K562 (cell line): ENCODE measurements at regions not wholly inside any gene's neighbourhood (a gene's known extent, or its start where the extent isn't known, plus 50 kb on each side); places are given as distances from the start of the nearest gene placed in this dataset.

Source experiments
- ATAC-seq: fragments of 200-7000 bp; cut with Tn5 transposase; 3 replicates; pipeline ENCODE4 v1.9.1; 2020; ENCODE audit warnings: moderate library complexity
- BruUV-seq: library from RNA; stranded (reverse); fragments of 400-500 nt; replicated peaks from 2 replicates; lab custom pipeline; 2021; lab: Mats Ljungman, UMichigan
- CTCF ChIA-PET: fragments of 300-600 bp; formaldehyde crosslinking; extraction: SDS; loops from one replicate; lab custom pipeline; 2021; ENCODE audit warnings: low intra/inter-chr PET ratio; lab: Yijun Ruan, JAX
- POLR2A ChIA-PET: fragments of 300-600, 350-650 bp; sonication (Branson Sonifier 250); formaldehyde crosslinking; extraction: SDS; loops from one replicate; lab custom pipeline; 2021; ENCODE audit warnings: antibody characterized with exemption, inconsistent platforms; lab: Yijun Ruan, JAX
- DNase-seq, 4 experiments: peaks; one replicate each; pipeline versions ENCODE4 v3.0.0 to v3.0.0-alpha.2; 2011 to 2018; ENCODE audit warnings: low spot score in 3 of 4, mixed read lengths in 3 of 4; ENCODE audit errors: extremely low read depth in 1 of 4
- FAIRE-seq: peaks from 2 replicates; lab custom pipeline; 2011; peaks lifted over from hg19 to GRCh38; lab: Jason Lieb, UNC
- H2AFZ ChIP-seq: 2 replicates; pipeline ENCODE4 v1.6.0; 2011; ENCODE audit warnings: low read depth, low read length, control low read depth, inconsistent platforms
- H3K27ac ChIP-seq: fragments of 200-600 bp; 3 replicates; pipeline ENCODE4 v1.8.0; 2011; ENCODE audit warnings: low read depth, mild to moderate bottlenecking, control low read depth, inconsistent platforms, low read length, moderate library complexity, mixed read lengths; ENCODE audit errors: extremely low read depth
- H3K27me3 ChIP-seq, 2 experiments: fragments of 300-600 bp in 1 of 2; 2 replicates in 1 of 2; 3 replicates in 1 of 2; pipeline versions ENCODE4 v1.6.0 to v1.8.0; 2011; ENCODE audit warnings: inconsistent platforms in 2 of 2, low read length in 2 of 2, mild to moderate bottlenecking in 1 of 2, mixed read lengths in 1 of 2, moderate library complexity in 1 of 2; ENCODE audit not compliant: control insufficient read depth in 2 of 2, insufficient read depth in 2 of 2
- H3K36me3 ChIP-seq: fragments of 300-600 bp; 3 replicates; pipeline ENCODE4 v1.8.0; 2011; ENCODE audit warnings: mild to moderate bottlenecking, low read length, inconsistent platforms; ENCODE audit not compliant: control insufficient read depth, insufficient read depth
- H3K4me1 ChIP-seq, 2 experiments: fragments of 200-600 bp in 1 of 2; replicated peaks in 1 of 2; 2 replicates in 1 of 2; 3 replicates in 1 of 2; pipeline versions ENCODE4 v1.5.1 to v1.8.0; 2011; ENCODE audit warnings: inconsistent platforms in 2 of 2, low read length in 2 of 2, mild to moderate bottlenecking in 1 of 2, mixed read lengths in 1 of 2, moderate library complexity in 1 of 2; ENCODE audit not compliant: control insufficient read depth in 2 of 2, insufficient read depth in 2 of 2
- H3K4me2 ChIP-seq: 2 replicates; pipeline ENCODE4 v1.6.1; 2011; ENCODE audit warnings: low read length, control low read depth, inconsistent platforms, mixed read lengths; ENCODE audit not compliant: insufficient read depth
- H3K4me3 ChIP-seq: fragments of 200-600 bp; sonication (generic), shearing (Covaris generic); 2 replicates; pipeline ENCODE4 v1.5.1; 2016; ENCODE audit warnings: control low read depth, inconsistent platforms
- H3K79me2 ChIP-seq: fragments of 200-600 bp; 3 replicates; pipeline ENCODE4 v1.8.0; 2011; ENCODE audit warnings: low read length, inconsistent platforms; ENCODE audit not compliant: control insufficient read depth, insufficient read depth
- H3K9ac ChIP-seq, 2 experiments: 2 replicates each; pipeline versions ENCODE4 v1.6.0 to v1.6.1; 2011; ENCODE audit warnings: low read depth in 2 of 2, low read length in 2 of 2, control low read depth in 1 of 2, inconsistent platforms in 1 of 2, mild to moderate bottlenecking in 1 of 2, mixed read lengths in 1 of 2; ENCODE audit not compliant: insufficient read depth in 1 of 2
- H3K9me1 ChIP-seq: one replicate; pipeline ENCODE4 v1.6.0; 2011; ENCODE audit warnings: inconsistent platforms, mild to moderate bottlenecking, low read length, moderate library complexity; ENCODE audit not compliant: control insufficient read depth, insufficient read depth
- H3K9me3 ChIP-seq: replicated peaks from 2 replicates; pipeline ENCODE4 v1.5.1; 2011; ENCODE audit warnings: low read depth, low read length, inconsistent platforms; ENCODE audit not compliant: control insufficient read depth, insufficient read depth
- H4K20me1 ChIP-seq: replicated peaks from 2 replicates; pipeline ENCODE4 v1.6.1; 2011; ENCODE audit warnings: low read length, inconsistent platforms, mixed read lengths; ENCODE audit not compliant: control insufficient read depth, insufficient read depth
- C11orf30 ChIP-seq: fragments of 450-650 bp; IDR thresholded peaks from 2 replicates; pipeline ENCODE4 v1.6.1; 2016; ENCODE audit warnings: low read depth, mild to moderate bottlenecking
- CREM ChIP-seq: IDR thresholded peaks from 2 replicates; pipeline ENCODE4 v1.6.1; 2014; ENCODE audit warnings: antibody characterized with exemption, low read depth
- FOXJ3 ChIP-seq: sonication (generic); formaldehyde crosslinking; IDR thresholded peaks from 2 replicates; pipeline ENCODE4 v1.4.0; 2020; ENCODE audit warnings: mild to moderate bottlenecking, missing genetic modification reagents
- LARP7 ChIP-seq: fragments of 450-650 bp; IDR thresholded peaks from 2 replicates; pipeline ENCODE4 v1.6.1; 2016
- RAD51 ChIP-seq: fragments of 450-650 bp; IDR thresholded peaks from 2 replicates; pipeline ENCODE4 v1.7.1; 2016; ENCODE audit warnings: low read depth, mild to moderate bottlenecking, borderline replicate concordance
- RBM34 ChIP-seq: fragments of 200-400 bp; formaldehyde crosslinking; IDR thresholded peaks from 2 replicates; pipeline ENCODE4 v1.6.1; 2018; ENCODE audit warnings: low read length, borderline replicate concordance; ENCODE audit not compliant: insufficient read depth
- SMAD3 ChIP-seq: fragments of 450-650 bp; formaldehyde crosslinking; conservative IDR thresholded peaks from 2 replicates; pipeline ENCODE4 v1.4.0; 2020; ENCODE audit warnings: mild to moderate bottlenecking
- SMARCE1 ChIP-seq: fragments of 450-650 bp; IDR thresholded peaks from 2 replicates; pipeline ENCODE4 v1.7.1; 2016; ENCODE audit warnings: mild to moderate bottlenecking
- SP2 ChIP-seq: IDR thresholded peaks from 2 replicates; pipeline ENCODE4 v1.6.1; 2011; ENCODE audit warnings: mild to moderate bottlenecking, low read depth, low read length, moderate library complexity; ENCODE audit not compliant: poor library complexity, severe bottlenecking; ENCODE audit errors: extremely low read depth
- TAL1 ChIP-seq: fragments of 450-650 bp; IDR thresholded peaks from 2 replicates; pipeline ENCODE4 v1.6.1; 2016; ENCODE audit warnings: mild to moderate bottlenecking
- TCF3 ChIP-seq: sonication (generic); formaldehyde crosslinking; IDR thresholded peaks from 2 replicates; pipeline ENCODE4 v1.4.0; 2020; ENCODE audit warnings: mild to moderate bottlenecking, missing genetic modification reagents
- TEAD1 ChIP-seq, 2 experiments: fragments of 450-650 bp in 1 of 2; sonication (generic) in 1 of 2; formaldehyde crosslinking; IDR thresholded peaks; 2 replicates each; pipeline versions ENCODE4 v1.4.0 to v1.8.0; 2020 to 2022; ENCODE audit warnings: mild to moderate bottlenecking in 2 of 2, missing genetic modification reagents in 1 of 2
- TGIF2 ChIP-seq: sonication (generic); formaldehyde crosslinking; IDR thresholded peaks from 2 replicates; pipeline ENCODE4 v1.8.1; 2022; ENCODE audit warnings: mild to moderate bottlenecking, missing genetic modification reagents, moderate library complexity
- ZNF57 ChIP-seq: fragments of 450-650 bp; formaldehyde crosslinking; IDR thresholded peaks from 2 replicates; pipeline ENCODE4 v1.4.0; 2020; ENCODE audit warnings: mild to moderate bottlenecking, moderate library complexity
- WGBS: fragments of 100-300 bp; shearing (Covaris generic); methylation state at CpG from one replicate; pipeline ENCODE4 v1.1.6; 2016; ENCODE audit warnings: low coverage, mixed read lengths; ENCODE audit not compliant: insufficient coverage; ENCODE audit errors: missing lambda C conversion rate; 5-methylcytosine and 5-hydroxymethylcytosine counted together
- in situ Hi-C: fragments of 300-500 bp; cut with MboI; formaldehyde crosslinking; loops from 4 replicates; pipeline ENCODE4 v1.15.0; 2018; ENCODE audit warnings: inconsistent platforms, mixed read lengths
- intact Hi-C: fragments of 100-400 bp; cut with micrococcal nuclease; formaldehyde crosslinking; loops from 2 replicates; pipeline ENCODE4 v1.14.2; 2022
- TF ChIP-seq, protein P1 (sequence below): IDR thresholded peaks from 2 replicates; pipeline ENCODE4 v1.6.1; 2011; ENCODE audit warnings: borderline replicate concordance, low read depth, mild to moderate bottlenecking, moderate library complexity, low read length; ENCODE audit not compliant: insufficient read depth, poor library complexity, severe bottlenecking

GRCh38 chr6:126747728-126748540 lies 370.5 kb upstream of the RSPO3 start:
- in situ Hi-C loops (no loop called here), intact Hi-C loops (no loop called here)
- ATAC-seq: no peak
- no peaks in the 10 kb centered on the region for H3K4me1 ChIP-seq
- POLR2A ChIA-PET: interaction anchor here (0.6 kb wide), 1 partner anchor 139 kb away, joined by 3 read pairs; no protein-coding TSS in a partner anchor
- H3K79me2 ChIP-seq: no peaks in the 10 kb centered on the region
- no peaks in the 10 kb centered on the region for H3K9me1 ChIP-seq
- H3K4me3 ChIP-seq: no peak overlapping the region
- H3K36me3 ChIP-seq: no peaks in the 10 kb centered on the region
- H3K27ac ChIP-seq: no peak overlapping the region
- no peaks in the 10 kb centered on the region for H3K27me3 ChIP-seq
- H3K9ac ChIP-seq: no peak overlapping the region
- CTCF ChIA-PET: no interaction called here
- no peak for FAIRE-seq
- 0% methylated on average over 4 of the region's 4 CpGs for WGBS
- no TSS peak for BruUV-seq
- TF ChIP-seq ZNF57 (no peak), RBM34 (no peak), RAD51 (no peak), SMAD3 (CRISPR knock-in tag) (no peak), CREM (no peak)
- no peaks in the 10 kb centered on the region; the same call in 1 of the 2 replicates for H3K9me3 ChIP-seq
- H3K4me2 ChIP-seq: no peak overlapping the region
- H4K20me1 ChIP-seq: no peaks in the 10 kb centered on the region
- no peak for DNase-seq
- no peak overlapping the region for H2AFZ ChIP-seq

- 0% methylated on average over 1 of the region's 1 CpG for WGBS
- no peak for FAIRE-seq
- ATAC-seq: no peak
- no peaks in the 10 kb centered on the region for H3K4me1 ChIP-seq
- no peaks in the 10 kb centered on the region for H3K36me3 ChIP-seq
- ChIA-PET POLR2A (no interaction called here), CTCF (no interaction called here)
- BruUV-seq: no TSS peak
- no peak overlapping the region for H3K4me3 ChIP-seq
- no peak overlapping the region for H3K9ac ChIP-seq
- H4K20me1 ChIP-seq: no peaks in the 10 kb centered on the region
- no peak for DNase-seq
- no peaks in the 10 kb centered on the region for H3K9me1 ChIP-seq
- H3K79me2 ChIP-seq: no peaks in the 10 kb centered on the region
- TF ChIP-seq, protein P1, sequence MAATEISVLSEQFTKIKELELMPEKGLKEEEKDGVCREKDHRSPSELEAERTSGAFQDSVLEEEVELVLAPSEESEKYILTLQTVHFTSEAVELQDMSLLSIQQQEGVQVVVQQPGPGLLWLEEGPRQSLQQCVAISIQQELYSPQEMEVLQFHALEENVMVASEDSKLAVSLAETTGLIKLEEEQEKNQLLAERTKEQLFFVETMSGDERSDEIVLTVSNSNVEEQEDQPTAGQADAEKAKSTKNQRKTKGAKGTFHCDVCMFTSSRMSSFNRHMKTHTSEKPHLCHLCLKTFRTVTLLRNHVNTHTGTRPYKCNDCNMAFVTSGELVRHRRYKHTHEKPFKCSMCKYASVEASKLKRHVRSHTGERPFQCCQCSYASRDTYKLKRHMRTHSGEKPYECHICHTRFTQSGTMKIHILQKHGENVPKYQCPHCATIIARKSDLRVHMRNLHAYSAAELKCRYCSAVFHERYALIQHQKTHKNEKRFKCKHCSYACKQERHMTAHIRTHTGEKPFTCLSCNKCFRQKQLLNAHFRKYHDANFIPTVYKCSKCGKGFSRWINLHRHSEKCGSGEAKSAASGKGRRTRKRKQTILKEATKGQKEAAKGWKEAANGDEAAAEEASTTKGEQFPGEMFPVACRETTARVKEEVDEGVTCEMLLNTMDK: no peak
- TF ChIP-seq TAL1 (no peak), SP2 (no peak), LARP7 (no peak), TGIF2 (CRISPR knock-in tag) (no peak), C11orf30 (no peak), SMARCE1 (no peak), TEAD1 (CRISPR knock-in tag; IDR thresholded peaks at IDR 0.05) (no peak), FOXJ3 (CRISPR knock-in tag) (no peak), TCF3 (CRISPR knock-in tag) (no peak)
- H3K27ac ChIP-seq: no peak overlapping the region
- no peak overlapping the region for H3K4me2 ChIP-seq
- H3K27me3 ChIP-seq: no peaks in the 10 kb centered on the region
- in situ Hi-C loops (no loop called here), intact Hi-C loops (no loop called here)
- no peak overlapping the region for H2AFZ ChIP-seq
- no peaks in the 10 kb centered on the region for H3K9me3 ChIP-seq
Measured at GRCh38 chr6:126753606-126754005, 364.9 kb upstream of the RSPO3 start.
